H1 (cell line): ENCODE measurements at regions not wholly inside any gene's neighbourhood (a gene's known extent, or its start where the extent isn't known, plus 50 kb on each side); places are given as distances from the start of the nearest gene placed in this dataset.

Experiments used
- CREB1 ChIP-seq: IDR thresholded peaks from 2 replicates; pipeline ENCODE4 v1.6.1; 2012; ENCODE audit warnings: inconsistent platforms
- KDM5A ChIP-seq: fragments of 200-600 bp; IDR thresholded peaks from 2 replicates; pipeline ENCODE4 v1.7.1; 2012; ENCODE audit warnings: mild to moderate bottlenecking, low read length, inconsistent platforms, mixed read lengths
- SP2 ChIP-seq: IDR thresholded peaks from 2 replicates; pipeline ENCODE4 v1.6.1; 2012; ENCODE audit warnings: mild to moderate bottlenecking, low read length, inconsistent platforms
- SUZ12 ChIP-seq: fragments of 200-600 bp; sonication (generic); IDR thresholded peaks from 2 replicates; pipeline ENCODE4 v1.6.1; 2012; ENCODE audit warnings: mild to moderate bottlenecking, inconsistent platforms, low read length, moderate library complexity, mixed read lengths
- TAF7 ChIP-seq: optimal IDR thresholded peaks from 2 replicates; pipeline ENCODE3; 2011; ENCODE audit warnings: low read depth, mild to moderate bottlenecking, inconsistent platforms, low read length, moderate library complexity, borderline replicate concordance
- TF ChIP-seq, protein P1 (sequence below), 3 experiments: IDR thresholded peaks; 1 replicate in 2 of 3; 2 replicates in 1 of 3; pipeline versions ENCODE4 v1.5.1 to v1.6.1; 2011; ENCODE audit warnings: low read length in 3 of 3, mild to moderate bottlenecking in 3 of 3, inconsistent platforms in 2 of 3, low read depth in 1 of 3, moderate library complexity in 1 of 3; ENCODE audit not compliant: insufficient read depth in 1 of 3; ENCODE audit errors: control extremely low read depth in 1 of 3

DNA sequence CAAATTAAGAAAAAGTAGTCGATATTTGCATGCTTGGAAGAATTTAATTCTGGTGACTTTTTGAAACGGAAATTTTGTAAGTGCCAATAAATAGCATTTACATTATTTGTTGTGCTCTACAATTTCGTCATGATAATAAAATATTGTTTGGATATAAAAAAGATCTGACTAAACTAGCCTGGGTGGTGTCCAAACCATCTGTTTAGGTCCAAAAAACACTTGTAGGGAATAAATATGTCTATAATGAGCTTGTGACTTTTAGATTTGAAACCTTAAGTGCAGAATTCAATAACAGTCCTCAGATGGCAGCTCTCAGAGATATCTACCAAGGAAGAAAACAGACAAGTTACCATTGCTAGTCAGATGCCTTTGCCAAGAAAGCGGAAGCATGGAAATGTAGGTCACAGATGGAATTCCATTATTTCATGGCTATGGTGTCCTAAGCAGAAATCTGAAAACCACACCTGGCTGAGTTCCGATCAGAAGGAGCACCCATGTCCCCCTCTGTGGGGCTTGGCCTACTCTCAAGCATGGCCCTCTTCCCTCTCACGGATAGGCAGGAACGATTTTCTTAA, 731.1 kb downstream of the RNF144A start (continued):
- TF ChIP-seq, protein P1, sequence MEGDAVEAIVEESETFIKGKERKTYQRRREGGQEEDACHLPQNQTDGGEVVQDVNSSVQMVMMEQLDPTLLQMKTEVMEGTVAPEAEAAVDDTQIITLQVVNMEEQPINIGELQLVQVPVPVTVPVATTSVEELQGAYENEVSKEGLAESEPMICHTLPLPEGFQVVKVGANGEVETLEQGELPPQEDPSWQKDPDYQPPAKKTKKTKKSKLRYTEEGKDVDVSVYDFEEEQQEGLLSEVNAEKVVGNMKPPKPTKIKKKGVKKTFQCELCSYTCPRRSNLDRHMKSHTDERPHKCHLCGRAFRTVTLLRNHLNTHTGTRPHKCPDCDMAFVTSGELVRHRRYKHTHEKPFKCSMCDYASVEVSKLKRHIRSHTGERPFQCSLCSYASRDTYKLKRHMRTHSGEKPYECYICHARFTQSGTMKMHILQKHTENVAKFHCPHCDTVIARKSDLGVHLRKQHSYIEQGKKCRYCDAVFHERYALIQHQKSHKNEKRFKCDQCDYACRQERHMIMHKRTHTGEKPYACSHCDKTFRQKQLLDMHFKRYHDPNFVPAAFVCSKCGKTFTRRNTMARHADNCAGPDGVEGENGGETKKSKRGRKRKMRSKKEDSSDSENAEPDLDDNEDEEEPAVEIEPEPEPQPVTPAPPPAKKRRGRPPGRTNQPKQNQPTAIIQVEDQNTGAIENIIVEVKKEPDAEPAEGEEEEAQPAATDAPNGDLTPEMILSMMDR (IDR thresholded peaks at IDR 0.05; ENCODE audit: control extremely low read depth in 1 of 3, insufficient read depth in 1 of 3, low read depth in 1 of 3, low read length in 3 of 3): no peak
- TF ChIP-seq SUZ12: no peak
- TF ChIP-seq SP2: no peak
- TF ChIP-seq TAF7: no peak
- TF ChIP-seq CREB1: no peak
- TF ChIP-seq KDM5A: no peak
